Activated naive CD8-positive, alpha-beta T cell (primary cell): ENCODE measurements at regions not wholly inside any gene's neighbourhood (a gene's known extent, or its start where the extent isn't known, plus 50 kb on each side); places are given as distances from the start of the nearest gene placed in this dataset.

ENCODE experiments used
- H3K27ac Mint-ChIP-seq: one replicate; pipeline ENCODE4 v1.8.0; 2021; ENCODE audit warnings: mixed read lengths
- H3K27me3 Mint-ChIP-seq: one replicate; pipeline ENCODE4 v1.8.0; 2021; ENCODE audit warnings: mixed read lengths
- H3K36me3 Mint-ChIP-seq: one replicate; pipeline ENCODE4 v1.8.0; 2021; ENCODE audit warnings: mixed read lengths
- H3K4me1 Mint-ChIP-seq: one replicate; pipeline ENCODE4 v1.8.0; 2021; ENCODE audit warnings: low read depth, mixed read lengths
- H3K4me3 Mint-ChIP-seq: one replicate; pipeline ENCODE4 v1.8.0; 2021; ENCODE audit warnings: mild to moderate bottlenecking, mixed read lengths
- H3K9me3 Mint-ChIP-seq: one replicate; pipeline ENCODE4 v1.8.0; 2021; ENCODE audit warnings: low read depth, mixed read lengths

DNA sequence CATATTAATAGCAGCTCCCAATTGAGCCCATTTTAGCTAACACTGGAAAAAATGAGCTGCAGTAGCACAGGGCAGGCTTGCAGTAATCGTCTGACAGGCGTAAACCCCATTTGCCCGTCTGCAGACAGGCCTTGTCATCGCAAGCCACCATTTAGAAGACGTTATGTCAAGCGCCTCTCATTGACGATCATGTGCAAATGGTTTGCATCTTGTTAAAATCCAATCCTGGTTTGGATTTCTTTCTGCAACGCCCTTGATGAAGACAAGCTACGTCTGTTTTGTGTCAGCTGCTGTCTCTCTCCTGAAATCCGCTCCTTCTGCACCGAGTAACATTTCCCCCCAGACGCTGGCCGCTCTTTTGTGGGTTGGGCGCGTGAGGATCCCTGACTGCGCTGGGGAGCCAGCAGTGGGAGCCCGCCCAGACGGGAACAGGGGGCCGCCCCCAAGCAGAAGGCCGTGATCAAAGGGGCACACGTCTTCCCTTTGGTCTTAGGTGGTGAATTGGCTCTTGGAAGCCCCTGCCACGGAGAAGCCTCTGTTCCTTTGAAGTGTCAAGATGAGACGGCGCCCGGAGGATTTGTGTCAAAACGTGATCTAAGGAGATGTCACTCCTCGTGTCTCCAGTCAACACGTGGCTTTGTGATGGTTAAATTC, 84.2 kb upstream of the GPC1 start:
- Mint-ChIP-seq H3K9me3 (no peaks in the 10 kb centered on the region), H3K27ac (no peak overlapping the region), H3K27me3 (peaks cover 3% of the 10 kb centered on the region), H3K4me3 (no peak overlapping the region), H3K36me3 (no peaks in the 10 kb centered on the region), H3K4me1 (no peaks in the 10 kb centered on the region)

DNA sequence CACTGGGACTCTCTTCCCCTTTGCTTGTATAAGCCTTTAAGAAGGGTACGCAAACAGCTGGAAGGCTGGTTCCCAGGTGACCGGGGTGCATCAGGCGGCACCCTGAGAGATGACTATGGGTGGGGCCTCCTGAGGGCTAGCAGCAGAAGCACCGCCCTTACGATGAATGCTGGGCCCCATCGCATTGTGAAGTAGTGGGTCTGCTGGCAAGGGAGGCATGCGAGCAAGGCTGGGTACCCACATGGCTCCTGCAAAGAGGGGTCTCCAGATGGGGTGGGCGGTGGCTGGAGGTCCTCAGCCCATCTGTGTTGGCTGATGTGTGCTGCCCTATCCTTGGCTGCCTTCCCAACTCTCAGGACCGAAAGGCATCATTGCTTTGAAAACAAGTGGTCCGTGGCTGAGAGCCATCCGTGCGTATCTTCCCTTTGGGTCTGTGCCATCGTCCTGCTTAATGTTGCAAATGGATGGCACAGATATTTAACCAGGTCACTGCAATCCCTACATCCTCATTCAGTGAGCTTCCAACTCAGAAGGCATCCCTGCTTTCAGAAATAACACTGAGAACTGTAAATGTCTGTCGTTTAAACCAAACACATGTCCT, 83.5 kb upstream of the GPC1 start:
- Mint-ChIP-seq H3K4me3 (no peak overlapping the region), H3K27me3 (peaks cover 5% of the 10 kb centered on the region), H3K9me3 (no peaks in the 10 kb centered on the region), H3K4me1 (no peaks in the 10 kb centered on the region), H3K27ac (no peak overlapping the region), H3K36me3 (no peaks in the 10 kb centered on the region)

DNA sequence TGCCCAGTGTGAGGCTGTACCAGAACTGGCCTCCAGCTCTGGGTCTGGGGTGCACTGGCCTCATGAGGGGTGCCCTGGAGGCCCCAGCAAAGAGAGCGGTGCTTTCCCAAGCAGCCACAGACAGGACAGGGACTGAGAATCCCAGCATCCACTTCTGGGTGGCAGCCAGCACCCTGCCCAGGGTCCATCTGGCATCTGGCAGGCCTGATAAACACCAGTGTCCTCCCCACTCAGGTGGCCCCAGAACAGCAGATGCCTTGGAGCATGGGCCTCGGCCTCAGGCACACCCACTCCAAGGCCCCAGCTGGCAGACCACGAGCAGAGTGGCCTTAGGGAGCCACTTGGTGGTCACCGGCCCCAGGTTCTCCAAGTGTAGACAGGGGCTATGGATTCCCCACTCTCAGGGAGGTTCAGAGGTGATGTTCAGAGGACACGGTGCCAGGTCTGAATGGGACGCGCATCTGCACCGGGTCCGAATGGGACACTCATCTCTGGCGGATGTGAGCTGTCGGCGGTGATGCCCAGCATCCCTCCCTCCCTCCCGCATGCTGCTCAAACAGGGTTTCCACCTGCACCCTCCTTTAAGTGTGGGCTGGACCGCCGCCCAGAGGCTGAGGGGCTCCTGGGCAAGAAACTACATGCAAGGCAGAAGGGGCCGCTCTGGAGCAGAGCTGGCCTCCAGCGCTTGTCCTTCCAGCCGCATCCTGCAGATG, 82.2 kb upstream of the GPC1 start:
- Mint-ChIP-seq H3K4me1 (no peaks in the 10 kb centered on the region), H3K36me3 (no peaks in the 10 kb centered on the region), H3K4me3 (no peak overlapping the region), H3K27ac (no peak overlapping the region), H3K27me3 (peaks cover 5% of the 10 kb centered on the region), H3K9me3 (no peaks in the 10 kb centered on the region)

DNA sequence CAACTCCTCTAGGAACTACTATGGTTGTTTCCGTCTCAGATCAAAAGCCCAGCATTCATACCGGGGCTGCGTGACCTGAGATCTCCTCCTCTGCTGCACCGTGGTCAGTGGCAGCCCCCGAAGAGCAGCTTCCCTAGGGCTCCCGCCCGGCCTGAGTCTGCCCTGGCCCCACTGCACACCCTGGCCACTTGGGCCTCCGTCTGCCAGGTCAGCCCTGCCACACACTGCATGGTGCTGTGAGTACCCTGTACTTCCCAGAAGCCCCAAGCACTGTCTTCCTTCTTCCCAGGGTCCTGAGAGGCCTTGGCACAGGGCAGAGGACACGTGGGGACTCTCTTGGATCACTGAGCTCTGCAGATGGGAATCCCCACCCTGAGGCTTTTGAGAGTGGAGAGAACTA, 81.5 kb upstream of the GPC1 start:
- no peaks in the 10 kb centered on the region for H3K9me3 Mint-ChIP-seq
- H3K27me3 Mint-ChIP-seq = peaks cover 2% of the 10 kb centered on the region
- no peaks in the 10 kb centered on the region for H3K4me1 Mint-ChIP-seq
- H3K4me3 Mint-ChIP-seq = no peak overlapping the region
- H3K27ac Mint-ChIP-seq = no peak overlapping the region
- H3K36me3 Mint-ChIP-seq = no peaks in the 10 kb centered on the region

DNA sequence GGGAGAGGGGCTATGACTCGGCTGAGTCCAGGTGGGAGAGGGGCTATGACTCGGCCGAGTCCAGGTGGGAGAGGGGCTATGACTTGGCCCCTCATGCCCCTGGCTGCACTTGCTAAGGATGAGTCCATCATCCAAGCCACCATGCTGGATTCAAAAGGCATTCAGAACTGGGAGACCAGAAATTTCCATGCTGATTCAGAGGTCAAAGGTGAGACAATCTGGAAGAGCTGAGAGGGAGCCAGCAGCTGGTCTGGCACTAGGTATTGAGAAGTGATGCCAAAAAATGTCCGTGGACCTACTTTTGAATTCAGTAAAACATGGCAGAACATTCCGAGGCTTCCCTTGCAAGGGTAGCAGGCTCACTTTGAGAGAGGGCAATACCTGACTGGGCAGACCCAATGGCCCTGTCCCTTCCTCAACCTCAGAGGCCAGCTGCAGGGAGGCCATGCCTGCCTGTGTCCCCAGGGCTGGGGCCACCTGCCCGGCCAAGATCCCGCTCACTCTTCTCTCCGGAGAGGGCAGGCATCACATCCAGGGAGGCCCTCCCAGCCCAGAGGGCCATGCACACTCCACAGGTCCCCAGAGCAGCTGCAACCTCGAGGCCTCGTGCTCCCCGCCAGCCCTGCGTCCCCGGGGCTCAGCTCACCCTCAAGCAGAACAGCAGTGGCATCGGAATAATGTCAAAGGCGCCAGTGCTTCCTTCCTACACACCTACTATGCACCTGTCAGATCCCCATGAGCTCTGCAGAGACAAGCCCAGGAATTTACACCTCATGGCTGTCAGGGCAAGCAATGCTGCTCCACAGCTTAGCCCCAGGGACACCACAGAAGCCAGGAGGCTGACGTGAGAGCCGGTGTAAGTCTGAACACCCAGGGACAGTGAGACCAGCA, 80.2 kb upstream of the GPC1 start:
- Mint-ChIP-seq H3K9me3 (peaks cover 3% of the 10 kb centered on the region), H3K4me3 (no peak overlapping the region), H3K36me3 (no peaks in the 10 kb centered on the region), H3K27me3 (peaks cover 2% of the 10 kb centered on the region), H3K27ac (no peak overlapping the region), H3K4me1 (no peaks in the 10 kb centered on the region)

DNA sequence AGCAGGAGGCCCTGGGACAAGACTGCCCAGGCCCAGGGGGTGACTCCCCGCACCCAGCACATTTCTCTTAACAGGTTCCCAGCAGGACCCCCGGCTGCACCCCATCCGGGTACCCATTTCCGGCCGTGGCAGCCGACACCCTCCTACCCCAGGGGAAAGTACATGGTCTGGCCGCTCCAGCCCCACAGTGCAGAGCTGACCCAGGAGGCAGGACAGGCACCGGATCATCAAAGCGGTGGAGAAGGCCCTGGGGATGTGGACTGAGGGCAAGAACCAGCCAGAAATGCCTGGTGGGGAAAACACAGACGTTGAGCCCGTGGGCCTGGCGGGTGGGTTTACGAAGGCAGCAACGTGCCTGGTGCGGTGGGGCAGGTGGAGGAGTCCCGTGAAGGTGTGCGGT, 79.5 kb upstream of the GPC1 start:
- no peak overlapping the region for H3K4me3 Mint-ChIP-seq
- H3K4me1 Mint-ChIP-seq = no peaks in the 10 kb centered on the region
- peaks cover 2% of the 10 kb centered on the region for H3K27me3 Mint-ChIP-seq
- H3K27ac Mint-ChIP-seq = no peak overlapping the region
- peaks cover 2% of the 10 kb centered on the region for H3K36me3 Mint-ChIP-seq
- peaks cover 10% of the 10 kb centered on the region for H3K9me3 Mint-ChIP-seq

DNA sequence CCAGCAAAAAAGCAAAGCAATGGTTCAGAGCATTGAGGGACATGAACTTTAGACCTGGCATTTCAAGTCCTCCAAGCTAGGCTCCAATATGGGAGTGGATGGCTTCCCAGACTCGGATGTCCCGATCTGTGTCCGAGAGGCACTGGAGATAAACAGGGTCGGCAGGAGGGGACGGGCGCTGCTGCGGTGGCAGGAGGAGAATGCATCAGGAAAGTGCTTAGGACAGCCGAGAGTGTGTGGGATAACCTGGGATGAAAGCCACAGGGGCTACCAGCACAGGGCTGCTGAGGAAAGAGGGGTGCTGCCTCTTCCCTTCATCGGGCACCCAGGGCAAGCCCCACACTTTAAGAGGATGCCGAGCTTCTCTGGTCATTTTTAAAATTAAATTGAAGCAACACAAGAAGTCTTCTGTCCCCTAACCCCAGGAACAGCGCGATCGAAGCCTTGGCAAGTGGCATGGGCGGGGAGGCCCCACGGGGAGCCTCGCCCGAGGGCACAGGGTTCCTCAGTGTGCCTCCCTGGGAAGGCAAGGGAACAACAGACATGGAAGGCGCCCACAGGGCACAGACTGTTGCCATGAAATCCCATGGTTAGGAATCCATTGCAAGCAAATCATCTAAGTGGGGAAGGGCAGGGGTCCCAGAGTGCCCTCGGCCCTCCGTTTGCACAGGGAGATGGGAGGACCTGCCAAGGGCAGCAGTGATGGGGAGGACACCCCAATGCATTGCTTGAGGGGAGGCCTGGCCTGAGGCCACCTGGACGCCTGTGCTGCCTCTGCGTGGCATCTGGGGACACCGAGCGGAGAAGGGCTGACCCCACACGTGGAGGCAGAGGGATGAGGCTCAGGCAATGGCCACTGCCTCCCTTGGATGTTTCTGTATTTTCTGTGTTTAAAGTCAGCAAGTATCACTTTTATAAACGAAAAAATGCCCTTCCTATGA, 78.5 kb upstream of the GPC1 start:
- H3K4me3 Mint-ChIP-seq = no peak overlapping the region
- H3K27me3 Mint-ChIP-seq = peaks cover 2% of the 10 kb centered on the region
- peaks cover 15% of the 10 kb centered on the region for H3K9me3 Mint-ChIP-seq
- peaks cover 2% of the 10 kb centered on the region for H3K36me3 Mint-ChIP-seq
- H3K4me1 Mint-ChIP-seq = no peaks in the 10 kb centered on the region
- no peak overlapping the region for H3K27ac Mint-ChIP-seq

DNA sequence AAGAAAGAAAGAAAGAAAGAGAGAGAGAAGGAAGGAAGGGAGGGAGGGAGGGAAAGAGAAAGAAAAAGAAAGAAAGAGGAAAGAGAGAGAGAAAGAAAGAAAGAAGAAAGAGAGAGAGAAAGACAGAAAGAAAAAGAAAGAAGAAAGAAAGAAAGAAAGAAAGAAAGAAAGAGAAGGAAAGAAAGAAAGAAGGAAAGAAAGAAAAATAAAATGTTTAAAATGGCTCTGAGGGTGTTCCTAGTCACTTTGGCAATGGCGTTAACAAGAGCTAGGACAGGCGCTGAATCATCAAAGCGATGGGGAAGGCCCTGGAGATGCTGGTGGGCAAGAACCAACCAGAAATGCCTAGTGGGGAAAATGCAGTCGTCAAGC, 77.8 kb upstream of the GPC1 start:
- H3K27ac Mint-ChIP-seq = no peak overlapping the region
- H3K4me3 Mint-ChIP-seq = no peak overlapping the region
- H3K4me1 Mint-ChIP-seq = no peaks in the 10 kb centered on the region
- H3K27me3 Mint-ChIP-seq = peaks cover 2% of the 10 kb centered on the region
- H3K36me3 Mint-ChIP-seq = peaks cover 2% of the 10 kb centered on the region
- H3K9me3 Mint-ChIP-seq = peaks cover 15% of the 10 kb centered on the region

DNA sequence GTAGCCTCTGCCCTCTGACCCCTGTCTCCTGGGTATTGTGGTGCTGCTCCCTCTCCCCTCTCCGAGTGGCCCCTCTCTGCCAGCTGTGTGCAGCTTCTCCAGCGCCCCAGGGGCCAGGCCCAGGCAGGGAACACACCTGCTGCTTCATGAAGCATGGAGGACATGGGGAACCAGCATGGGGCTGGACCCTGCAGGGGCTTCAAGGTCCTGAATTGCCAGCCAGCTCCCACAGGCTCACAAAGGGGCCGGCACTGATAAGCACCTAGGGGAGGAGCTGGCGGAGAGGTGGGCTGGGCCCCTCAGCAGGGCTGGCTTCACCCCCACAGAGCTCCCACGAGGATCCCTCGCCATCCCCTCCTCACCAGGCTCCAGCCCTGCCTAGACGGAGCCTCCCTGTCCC, 77.4 kb upstream of the GPC1 start:
- Mint-ChIP-seq H3K4me1 (no peaks in the 10 kb centered on the region), H3K36me3 (peaks cover 2% of the 10 kb centered on the region), H3K27me3 (peaks cover 2% of the 10 kb centered on the region), H3K4me3 (no peak overlapping the region), H3K9me3 (peaks cover 15% of the 10 kb centered on the region), H3K27ac (no peak overlapping the region)

DNA sequence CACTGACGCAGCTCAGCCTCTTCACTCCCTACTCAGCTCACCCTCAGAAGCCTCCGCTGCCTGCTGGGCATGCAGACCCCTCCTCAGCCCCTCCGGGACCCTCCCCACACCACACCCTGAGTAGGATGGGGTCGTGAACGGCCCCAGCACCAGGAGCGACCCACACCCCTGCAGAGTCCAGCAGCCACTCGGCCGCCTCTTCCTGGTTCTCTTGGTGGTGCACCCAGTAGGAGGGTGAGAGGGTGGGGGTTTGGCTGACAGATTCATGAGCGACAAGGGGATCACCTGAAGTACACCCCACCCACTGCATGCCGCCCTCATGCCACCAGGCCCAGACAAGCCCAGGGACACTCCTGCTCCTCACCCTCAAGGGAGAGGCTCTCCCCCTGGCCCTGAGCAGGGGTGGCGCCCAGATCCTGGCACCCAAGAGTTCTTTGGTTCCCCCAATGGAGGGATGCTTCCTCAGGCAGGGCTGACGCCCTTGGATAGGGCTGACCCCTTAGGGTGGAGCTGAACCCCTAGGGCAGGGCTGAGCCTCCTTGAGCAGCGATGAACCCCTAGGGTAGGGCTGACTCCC, 76.6 kb upstream of the GPC1 start:
- H3K36me3 Mint-ChIP-seq = peaks cover 2% of the 10 kb centered on the region
- H3K4me1 Mint-ChIP-seq = no peaks in the 10 kb centered on the region
- no peak overlapping the region for H3K4me3 Mint-ChIP-seq
- H3K9me3 Mint-ChIP-seq = peaks cover 15% of the 10 kb centered on the region
- H3K27ac Mint-ChIP-seq = no peak overlapping the region
- H3K27me3 Mint-ChIP-seq = peaks cover 2% of the 10 kb centered on the region

DNA sequence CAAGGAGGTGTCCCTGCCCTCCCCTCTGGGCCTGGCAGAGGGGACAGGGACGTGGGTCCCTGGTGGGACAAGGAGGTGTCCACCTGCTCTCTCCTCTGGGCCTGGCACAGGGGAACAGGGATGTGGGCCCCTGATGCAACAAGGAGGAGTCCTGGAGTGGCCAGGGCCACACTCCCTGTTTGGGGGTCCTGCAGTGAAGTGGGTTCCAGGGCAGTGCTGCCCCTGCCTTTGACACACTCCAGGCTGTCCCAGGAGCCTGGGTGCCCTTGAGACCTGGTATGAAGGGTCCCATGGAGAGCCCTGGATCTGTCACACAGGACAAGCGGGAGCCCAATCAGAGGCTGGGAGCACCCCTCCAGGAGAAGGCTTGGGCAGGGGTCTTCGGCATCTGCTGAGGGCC, 75.8 kb upstream of the GPC1 start:
- Mint-ChIP-seq H3K4me1 (no peaks in the 10 kb centered on the region), H3K27ac (no peak overlapping the region), H3K4me3 (no peak overlapping the region), H3K9me3 (peaks cover 15% of the 10 kb centered on the region), H3K36me3 (peaks cover 2% of the 10 kb centered on the region), H3K27me3 (peaks cover 2% of the 10 kb centered on the region)

DNA sequence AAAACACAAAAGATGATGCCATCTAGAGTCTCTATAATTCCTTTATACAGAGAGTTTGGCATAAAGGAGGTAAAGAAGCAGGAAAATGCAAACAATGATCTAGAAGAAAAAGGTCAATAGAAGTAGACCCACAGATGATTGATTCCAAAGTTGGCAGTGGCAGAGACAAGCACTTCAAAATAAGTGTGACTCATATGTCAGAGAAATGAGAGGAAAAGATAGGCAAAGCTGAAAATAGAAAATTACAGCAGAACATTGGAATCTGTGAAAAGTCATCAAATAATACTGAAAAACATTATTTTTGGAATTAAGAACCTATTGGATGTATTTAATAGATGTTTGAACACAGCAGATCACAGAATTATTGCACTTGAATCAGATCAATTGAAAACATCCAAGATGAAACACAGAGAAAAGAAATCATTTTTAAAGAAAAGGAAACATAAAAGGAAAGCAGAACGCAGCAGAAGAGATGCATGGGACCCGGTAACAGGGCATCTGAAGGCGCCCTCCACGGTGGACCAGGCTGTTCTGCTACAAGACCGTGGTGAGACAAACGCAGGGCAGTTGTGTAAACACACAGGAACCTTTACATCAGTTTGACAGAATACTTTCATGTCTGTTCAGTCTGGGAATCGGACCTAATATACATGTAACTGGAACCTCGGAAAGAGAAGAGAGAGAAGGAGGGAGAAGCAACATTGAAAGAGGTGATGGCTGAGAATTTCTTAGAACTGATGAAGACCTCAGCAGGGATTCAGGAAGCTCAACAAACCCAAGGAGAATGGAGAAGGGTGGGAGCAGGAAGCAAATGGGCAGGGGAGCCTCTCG, 74.6 kb upstream of the GPC1 start:
- peaks cover 15% of the 10 kb centered on the region for H3K9me3 Mint-ChIP-seq
- H3K27me3 Mint-ChIP-seq = peaks cover 2% of the 10 kb centered on the region
- no peak overlapping the region for H3K27ac Mint-ChIP-seq
- H3K4me1 Mint-ChIP-seq = no peaks in the 10 kb centered on the region
- H3K36me3 Mint-ChIP-seq = peaks cover 2% of the 10 kb centered on the region
- H3K4me3 Mint-ChIP-seq = no peak overlapping the region

DNA sequence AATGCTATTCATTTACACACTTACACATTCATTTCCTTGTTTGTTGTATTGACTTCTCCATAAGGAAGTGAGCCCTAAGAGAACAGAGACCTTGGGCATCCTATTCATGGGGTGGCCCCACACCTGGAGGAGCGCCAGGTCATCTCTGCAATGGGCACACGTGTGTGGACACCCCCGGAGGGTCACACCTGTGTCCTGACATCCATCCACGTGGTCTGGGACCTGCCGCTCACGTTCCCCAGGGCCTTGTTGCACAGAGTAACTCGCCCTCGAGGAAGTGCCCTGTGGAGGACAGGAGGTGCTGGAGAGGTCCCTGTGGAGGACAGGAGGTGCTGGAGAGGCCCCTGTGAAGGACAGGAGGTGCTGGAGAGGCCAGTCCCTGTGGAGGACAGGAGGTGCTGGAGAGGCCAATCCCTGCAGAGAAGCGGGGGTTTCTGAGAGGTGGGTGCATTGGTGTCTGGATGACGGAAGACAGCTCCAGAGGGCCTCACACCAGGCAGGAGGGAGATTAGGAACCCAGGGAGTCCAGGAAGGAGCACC, 73.2 kb upstream of the GPC1 start:
- Mint-ChIP-seq H3K36me3 (peaks cover 2% of the 10 kb centered on the region), H3K27ac (no peak overlapping the region), H3K9me3 (peaks cover 15% of the 10 kb centered on the region), H3K4me3 (no peak overlapping the region), H3K4me1 (no peaks in the 10 kb centered on the region), H3K27me3 (no peaks in the 10 kb centered on the region)
